HCT116 (cell line): ENCODE measurements at regions not wholly inside any gene's neighbourhood (a gene's known extent, or its start where the extent isn't known, plus 50 kb on each side); places are given as distances from the start of the nearest gene placed in this dataset.

Source experiments
- ATF3 ChIP-seq: IDR thresholded peaks from 2 replicates; pipeline ENCODE4 v1.6.1; 2012
- CTCF ChIP-seq, 3 experiments: fragments of 200-600 bp in 1 of 3; sonication (generic) in 1 of 3; IDR thresholded peaks in 2 of 3; conservative IDR thresholded peaks in 1 of 3; 2 replicates each; pipeline ENCODE4 v1.5.1; 2012 to 2017; ENCODE audit warnings: low read depth in 2 of 3, low read length in 2 of 3, antibody characterized with exemption in 1 of 3, borderline replicate concordance in 1 of 3, control low read depth in 1 of 3, mild to moderate bottlenecking in 1 of 3, mixed read lengths in 1 of 3, mixed run types in 1 of 3, moderate library complexity in 1 of 3; ENCODE audit not compliant: insufficient read depth in 1 of 3
- POLR2A ChIP-seq: IDR thresholded peaks from 2 replicates; pipeline ENCODE4 v1.7.0; 2011; ENCODE audit warnings: borderline replicate concordance; ENCODE audit not compliant: insufficient read depth, insufficient read length; ENCODE audit errors: extremely low read depth
- POLR2AphosphoS5 ChIP-seq: IDR thresholded peaks from 2 replicates; pipeline ENCODE4 v1.6.1; 2011; ENCODE audit warnings: mild to moderate bottlenecking, low read depth, low read length, moderate library complexity
- RAD21 ChIP-seq: IDR thresholded peaks from 2 replicates; pipeline ENCODE4 v1.6.1; 2012; ENCODE audit warnings: low read depth, mild to moderate bottlenecking
- ZNF274 ChIP-seq: fragments of 200-500 bp; sonication (Bioruptor generic); IDR thresholded peaks from 2 replicates; pipeline ENCODE4 v1.6.1; 2014; ENCODE audit warnings: mild to moderate bottlenecking, low read depth, low read length, inconsistent platforms

- TF ChIP-seq POLR2A, result no peak
- no peak for TF ChIP-seq ZNF274
- TF ChIP-seq ATF3, result no peak
- no peak for TF ChIP-seq POLR2AphosphoS5
- TF ChIP-seq CTCF (IDR thresholded peaks at IDR 0.05 in 2 of 3, conservative IDR thresholded peaks at IDR 0.05 in 1 of 3; ENCODE audit: borderline replicate concordance in 1 of 3, insufficient read depth in 1 of 3, low read depth in 2 of 3, low read length in 2 of 3), result no peak
- no peak for TF ChIP-seq RAD21
Measured at GRCh38 chr4:23533859-23534258, 356.0 kb downstream of the PPARGC1A start.
